ENCODE measurements at regions not wholly inside any gene's neighbourhood (a gene's known extent, or its start where the extent isn't known, plus 50 kb on each side); places are given as distances from the start of the nearest gene placed in this dataset.

- TF ChIP-seq, protein P1, sequence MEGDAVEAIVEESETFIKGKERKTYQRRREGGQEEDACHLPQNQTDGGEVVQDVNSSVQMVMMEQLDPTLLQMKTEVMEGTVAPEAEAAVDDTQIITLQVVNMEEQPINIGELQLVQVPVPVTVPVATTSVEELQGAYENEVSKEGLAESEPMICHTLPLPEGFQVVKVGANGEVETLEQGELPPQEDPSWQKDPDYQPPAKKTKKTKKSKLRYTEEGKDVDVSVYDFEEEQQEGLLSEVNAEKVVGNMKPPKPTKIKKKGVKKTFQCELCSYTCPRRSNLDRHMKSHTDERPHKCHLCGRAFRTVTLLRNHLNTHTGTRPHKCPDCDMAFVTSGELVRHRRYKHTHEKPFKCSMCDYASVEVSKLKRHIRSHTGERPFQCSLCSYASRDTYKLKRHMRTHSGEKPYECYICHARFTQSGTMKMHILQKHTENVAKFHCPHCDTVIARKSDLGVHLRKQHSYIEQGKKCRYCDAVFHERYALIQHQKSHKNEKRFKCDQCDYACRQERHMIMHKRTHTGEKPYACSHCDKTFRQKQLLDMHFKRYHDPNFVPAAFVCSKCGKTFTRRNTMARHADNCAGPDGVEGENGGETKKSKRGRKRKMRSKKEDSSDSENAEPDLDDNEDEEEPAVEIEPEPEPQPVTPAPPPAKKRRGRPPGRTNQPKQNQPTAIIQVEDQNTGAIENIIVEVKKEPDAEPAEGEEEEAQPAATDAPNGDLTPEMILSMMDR (IDR thresholded peaks at IDR 0.05): no peak
- TF ChIP-seq EZH2 (IDR thresholded peaks at IDR 0.05) (no peak), EZH2phosphoT487 (IDR thresholded peaks at IDR 0.05) (no peak)
Measured at GRCh38 chr11:86740628-86741483, 59.5 kb upstream of the PRSS23 start.
